CD14-positive monocyte (primary cell): ENCODE measurements at regions not wholly inside any gene's neighbourhood (a gene's known extent, or its start where the extent isn't known, plus 50 kb on each side); places are given as distances from the start of the nearest gene placed in this dataset.
A peak's percentile ranks its signal among the peaks of the same experiment; 100 is the strongest.

Experiments used
- DNase-seq, 3 donors: peaks; one replicate each; pipeline ENCODE4 v3.0.0-alpha.2; 2011 to 2022
- H2AFZ ChIP-seq: 2 replicates; pipeline ENCODE4 v1.6.0; 2012; ENCODE audit warnings: mild to moderate bottlenecking, low read depth, low read length, inconsistent platforms; ENCODE audit not compliant: insufficient read depth, poor library complexity, severe bottlenecking
- H3K27ac ChIP-seq, 2 donors: 1 replicate in 1 of 2; 2 replicates in 1 of 2; pipeline ENCODE4 v1.5.1; 2012 to 2013; ENCODE audit warnings: low read length in 2 of 2, control low read depth in 1 of 2, inconsistent platforms in 1 of 2, low read depth in 1 of 2, mild to moderate bottlenecking in 1 of 2
- H3K27me3 ChIP-seq, 2 donors: one replicate each; pipeline versions ENCODE4 v1.6.0 to v1.6.1; 2011 to 2013; ENCODE audit warnings: low read length in 2 of 2; ENCODE audit not compliant: control insufficient read depth in 2 of 2, insufficient read depth in 2 of 2
- H3K36me3 ChIP-seq, 2 donors: replicated peaks in 1 of 2; 1 replicate in 1 of 2; 2 replicates in 1 of 2; pipeline versions ENCODE4 v1.5.1 to v1.6.1; 2012 to 2013; ENCODE audit warnings: low read length in 2 of 2, control low read depth in 1 of 2, inconsistent platforms in 1 of 2, mild to moderate bottlenecking in 1 of 2; ENCODE audit not compliant: insufficient read depth in 2 of 2, control insufficient read depth in 1 of 2
- H3K4me1 ChIP-seq, 2 donors: 1 replicate in 1 of 2; 2 replicates in 1 of 2; pipeline versions ENCODE4 v1.5.1 to v1.6.1; 2012 to 2013; ENCODE audit warnings: low read length in 2 of 2, control low read depth in 1 of 2, inconsistent platforms in 1 of 2, mild to moderate bottlenecking in 1 of 2, moderate library complexity in 1 of 2; ENCODE audit not compliant: insufficient read depth in 2 of 2, control insufficient read depth in 1 of 2
- H3K4me2 ChIP-seq: replicated peaks from 2 replicates; pipeline ENCODE3; 2012; ENCODE audit warnings: low read length, moderate library complexity, mild to moderate bottlenecking; ENCODE audit not compliant: poor library complexity, severe bottlenecking; ENCODE audit errors: extremely low read depth
- H3K4me3 ChIP-seq, 3 experiments: fragments of 200-600 bp in 1 of 3; sonication (generic) in 1 of 3; replicated peaks in 1 of 3; 1 replicate in 2 of 3; 2 replicates in 1 of 3; pipeline ENCODE4 v1.5.1; 2011 to 2013; ENCODE audit warnings: low read length in 3 of 3, mild to moderate bottlenecking in 3 of 3, control low read depth in 2 of 3, low read depth in 2 of 3, inconsistent platforms in 1 of 3, moderate library complexity in 1 of 3
- H3K79me2 ChIP-seq: 2 replicates; pipeline ENCODE4 v1.6.0; 2012; ENCODE audit warnings: mild to moderate bottlenecking, control low read depth, inconsistent platforms, low read length, moderate library complexity; ENCODE audit not compliant: insufficient read depth
- H3K9ac ChIP-seq: 2 replicates; pipeline ENCODE4 v1.6.0; 2017; ENCODE audit warnings: low read length, mild to moderate bottlenecking; ENCODE audit not compliant: insufficient read depth, poor library complexity, severe bottlenecking
- H3K9me3 ChIP-seq, 2 donors: replicated peaks in 1 of 2; 1 replicate in 1 of 2; 2 replicates in 1 of 2; pipeline versions ENCODE4 v1.5.1 to v1.6.1; 2012 to 2013; ENCODE audit warnings: low read length in 2 of 2, control low read depth in 1 of 2; ENCODE audit not compliant: control insufficient read depth in 1 of 2, insufficient read depth in 1 of 2
- H4K20me1 ChIP-seq: 2 replicates; pipeline ENCODE4 v1.6.0; 2012; ENCODE audit warnings: mild to moderate bottlenecking, low read length, control low read depth, moderate library complexity; ENCODE audit not compliant: insufficient read depth
- H3K27ac Mint-ChIP-seq, 7 donors: one replicate each; pipeline ENCODE4 v1.8.0; 2020; ENCODE audit warnings: mild to moderate bottlenecking in 7 of 7, mixed read lengths in 7 of 7, moderate library complexity in 6 of 7, inconsistent platforms in 2 of 7
- H3K27me3 Mint-ChIP-seq, 3 donors: one replicate each; pipeline ENCODE4 v1.8.0; 2021 to 2022; ENCODE audit warnings: low read depth in 3 of 3, mild to moderate bottlenecking in 3 of 3, mixed read lengths in 3 of 3, moderate library complexity in 3 of 3, inconsistent platforms in 1 of 3
- H3K36me3 Mint-ChIP-seq, 2 donors: one replicate each; pipeline ENCODE4 v1.8.0; 2020; ENCODE audit warnings: mixed read lengths in 2 of 2, inconsistent platforms in 1 of 2, mild to moderate bottlenecking in 1 of 2
- H3K4me1 Mint-ChIP-seq: one replicate; pipeline ENCODE4 v1.8.0; 2020; ENCODE audit warnings: mild to moderate bottlenecking, mixed read lengths
- H3K4me3 Mint-ChIP-seq, 2 donors: one replicate each; pipeline ENCODE4 v1.8.0; 2020; ENCODE audit warnings: mild to moderate bottlenecking in 2 of 2, mixed read lengths in 2 of 2, moderate library complexity in 1 of 2
- H3K9me3 Mint-ChIP-seq, 7 donors: one replicate each; pipeline ENCODE4 v1.8.0; 2020 to 2022; ENCODE audit warnings: mixed read lengths in 7 of 7, mild to moderate bottlenecking in 6 of 7, moderate library complexity in 6 of 7, inconsistent platforms in 2 of 7
- WGBS: methylation state at CpG from one replicate; pipeline ENCODE4 v1.1.5; 2013; ENCODE audit warnings: missing lambda C conversion rate; ENCODE audit not compliant: insufficient coverage; 5-methylcytosine and 5-hydroxymethylcytosine counted together
- intact Hi-C, 2 donors: fragments of 100-400 bp; cut with micrococcal nuclease; formaldehyde crosslinking; loops; one replicate each; pipeline versions ENCODE4 v1.15.0 to v1.15.1; 2023
- TF ChIP-seq, protein P1 (sequence below): fragments of 200-600 bp; IDR thresholded peaks from one replicate; pipeline ENCODE4 v1.8.0; 2022; ENCODE audit warnings: antibody characterized with exemption, mild to moderate bottlenecking

DNA sequence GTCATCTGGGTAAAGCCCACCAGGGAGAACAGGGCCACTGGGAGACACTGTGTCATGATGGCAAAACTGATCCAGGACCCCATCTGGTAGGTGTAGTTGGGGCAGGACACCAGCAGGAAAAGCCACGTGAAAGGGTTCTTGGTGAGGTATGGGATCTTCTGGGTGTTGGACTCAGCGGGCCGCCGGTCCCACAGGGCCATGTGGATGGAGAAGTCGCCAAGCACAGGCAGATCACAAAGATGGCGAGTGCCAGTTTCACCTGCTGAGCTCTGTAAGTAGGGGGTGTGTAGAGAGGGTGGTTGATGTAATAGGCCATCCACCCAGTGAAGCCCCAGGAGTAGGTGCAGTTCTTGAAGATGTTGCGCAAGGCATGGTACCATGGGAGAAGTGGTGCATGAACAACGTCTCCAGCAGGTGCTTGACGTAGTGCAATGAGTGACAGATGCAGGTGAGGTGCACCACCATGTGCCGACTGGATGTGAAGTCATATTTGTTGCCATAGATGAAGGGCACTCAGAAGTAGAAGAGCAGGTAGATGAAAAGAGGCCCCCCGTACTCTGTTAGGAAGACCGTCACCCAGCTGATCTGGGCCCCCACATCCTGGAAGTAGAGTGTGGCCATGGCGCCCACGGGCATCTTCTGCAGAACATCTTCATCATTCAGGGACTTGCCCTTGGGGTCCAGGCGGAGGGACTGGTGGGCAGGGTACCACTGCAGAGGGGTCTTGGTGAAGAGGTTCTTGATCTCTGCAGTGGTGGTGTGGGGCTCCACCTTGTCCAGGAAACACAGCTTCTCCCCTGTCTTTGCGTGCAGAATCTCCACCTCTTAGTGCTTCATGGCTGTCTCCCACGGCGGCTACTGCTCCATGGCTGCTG is 249.3 kb downstream of the ANKRD50 start:
- peak overlapping the region in 1 of 7 donors; percentile 22 for H3K27ac Mint-ChIP-seq

DNA sequence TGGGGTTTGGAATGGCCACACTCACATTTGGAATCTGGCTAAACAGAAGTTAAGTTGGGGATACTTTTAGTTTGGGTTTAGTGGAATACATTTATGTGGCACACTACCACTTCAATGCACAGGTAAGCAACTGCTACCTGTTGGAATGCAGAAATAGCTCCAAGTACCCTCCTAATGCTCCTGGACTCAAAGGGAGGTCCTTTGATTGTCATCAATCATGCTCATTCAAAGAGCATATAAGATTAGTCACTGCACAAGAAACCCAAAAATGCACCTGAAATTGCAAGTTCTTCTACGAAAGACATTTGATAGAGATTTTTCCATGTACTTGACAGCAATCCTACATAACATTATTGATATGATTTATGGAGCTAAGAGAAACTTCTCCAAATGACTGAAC is 247.7 kb downstream of the ANKRD50 start:
- H3K4me3 ChIP-seq: no peak overlapping the region
- H3K4me3 Mint-ChIP-seq: no peak overlapping the region
- H3K36me3 Mint-ChIP-seq: no peaks in the 10 kb centered on the region
- no peaks in the 10 kb centered on the region for H3K36me3 ChIP-seq
- TF ChIP-seq, protein P1, sequence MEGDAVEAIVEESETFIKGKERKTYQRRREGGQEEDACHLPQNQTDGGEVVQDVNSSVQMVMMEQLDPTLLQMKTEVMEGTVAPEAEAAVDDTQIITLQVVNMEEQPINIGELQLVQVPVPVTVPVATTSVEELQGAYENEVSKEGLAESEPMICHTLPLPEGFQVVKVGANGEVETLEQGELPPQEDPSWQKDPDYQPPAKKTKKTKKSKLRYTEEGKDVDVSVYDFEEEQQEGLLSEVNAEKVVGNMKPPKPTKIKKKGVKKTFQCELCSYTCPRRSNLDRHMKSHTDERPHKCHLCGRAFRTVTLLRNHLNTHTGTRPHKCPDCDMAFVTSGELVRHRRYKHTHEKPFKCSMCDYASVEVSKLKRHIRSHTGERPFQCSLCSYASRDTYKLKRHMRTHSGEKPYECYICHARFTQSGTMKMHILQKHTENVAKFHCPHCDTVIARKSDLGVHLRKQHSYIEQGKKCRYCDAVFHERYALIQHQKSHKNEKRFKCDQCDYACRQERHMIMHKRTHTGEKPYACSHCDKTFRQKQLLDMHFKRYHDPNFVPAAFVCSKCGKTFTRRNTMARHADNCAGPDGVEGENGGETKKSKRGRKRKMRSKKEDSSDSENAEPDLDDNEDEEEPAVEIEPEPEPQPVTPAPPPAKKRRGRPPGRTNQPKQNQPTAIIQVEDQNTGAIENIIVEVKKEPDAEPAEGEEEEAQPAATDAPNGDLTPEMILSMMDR: no peak
- peaks cover 0 to 2% (median 0%) of the 10 kb centered on the region in 3 donors for H3K27me3 Mint-ChIP-seq
- H3K27ac ChIP-seq: no peak overlapping the region
- intact Hi-C loops: no loop called here
- H3K4me1 Mint-ChIP-seq: no peaks in the 10 kb centered on the region
- no peaks in the 10 kb centered on the region for H3K4me1 ChIP-seq
- H2AFZ ChIP-seq: no peak overlapping the region
- no peak for DNase-seq
- H3K4me2 ChIP-seq: no peak overlapping the region
- H4K20me1 ChIP-seq: no peaks in the 10 kb centered on the region
- peaks cover 16 to 28% of the 10 kb centered on the region in 2 donors for H3K9me3 ChIP-seq
- no peaks in the 10 kb centered on the region for H3K79me2 ChIP-seq
- H3K27ac Mint-ChIP-seq: no peak overlapping the region
- peaks cover 15 to 35% (median 28%) of the 10 kb centered on the region in 7 donors for H3K9me3 Mint-ChIP-seq
- no peaks in the 10 kb centered on the region for H3K27me3 ChIP-seq
- no peak overlapping the region for H3K9ac ChIP-seq
- WGBS: no CpG with 5 or more reads among the region's 1 CpG

More for the DNA sequence above, 249.3 kb downstream of the ANKRD50 start:
- intact Hi-C loops: no loop called here
- Histone ChIP-seq H2AFZ (no peak overlapping the region), H3K4me2 (no peak overlapping the region), H3K79me2 (no peaks in the 10 kb centered on the region), H3K4me3 (no peak overlapping the region), H3K9ac (no peak overlapping the region), H3K27ac (no peak overlapping the region), H3K9me3 (peaks cover 16 to 28% of the 10 kb centered on the region in 2 donors), H3K36me3 (no peaks in the 10 kb centered on the region), H3K4me1 (no peaks in the 10 kb centered on the region), H4K20me1 (no peaks in the 10 kb centered on the region), H3K27me3 (no peaks in the 10 kb centered on the region)
- peaks cover 15 to 40% (median 29%) of the 10 kb centered on the region in 7 donors for H3K9me3 Mint-ChIP-seq
- DNase-seq: no peak
- no peak overlapping the region for H3K4me3 Mint-ChIP-seq
- peaks cover 0 to 4% (median 2%) of the 10 kb centered on the region in 3 donors for H3K27me3 Mint-ChIP-seq
- TF ChIP-seq, protein P1: no peak
- no peaks in the 10 kb centered on the region for H3K4me1 Mint-ChIP-seq
- no peaks in the 10 kb centered on the region for H3K36me3 Mint-ChIP-seq
- 95% methylated on average over 14 of the region's 18 CpGs for WGBS
